Right cardiac atrium (tissue), 5 donors: ENCODE measurements at regions not wholly inside any gene's neighbourhood (a gene's known extent, or its start where the extent isn't known, plus 50 kb on each side); places are given as distances from the start of the nearest gene placed in this dataset.

ENCODE experiments used
- ATAC-seq, 2 donors: fragments of 200-7000 bp; cut with Tn5 transposase; one replicate each; pipeline versions ENCODE4 v1.8.0 to v1.9.1; 2020; ENCODE audit warnings: moderate library complexity in 2 of 2, mild to moderate bottlenecking in 1 of 2
- DNase-seq, 3 donors: peaks; one replicate each; pipeline ENCODE4 v3.0.0-alpha.2; 2020
- H3K27ac ChIP-seq: one replicate; pipeline ENCODE4 v1.5.1; 2013; ENCODE audit warnings: mild to moderate bottlenecking, low read length, control low read depth, moderate library complexity
- H3K27me3 ChIP-seq: one replicate; pipeline ENCODE4 v1.6.1; 2013; ENCODE audit not compliant: control insufficient read depth, insufficient read depth
- H3K4me1 ChIP-seq: one replicate; pipeline ENCODE4 v1.6.1; 2013; ENCODE audit warnings: low read length; ENCODE audit not compliant: control insufficient read depth, insufficient read depth
- H3K4me3 ChIP-seq: one replicate; pipeline ENCODE4 v1.5.1; 2013; ENCODE audit warnings: low read length, control low read depth
- H3K9me3 ChIP-seq: one replicate; pipeline ENCODE4 v1.6.1; 2013; ENCODE audit warnings: low read length; ENCODE audit not compliant: control insufficient read depth
- WGBS: extraction: QIAGEN DNeasy Blood & Tissue Kit; methylation state at CpG from one replicate; pipeline ENCODE4 v1.1.7; 2013; 5-methylcytosine and 5-hydroxymethylcytosine counted together
- intact Hi-C, 4 donors: fragments of 100-400 bp; cut with DNase I; formaldehyde crosslinking; loops; one replicate each; pipeline versions ENCODE4 v1.11.0 to v1.14.0; 2022 to 2023
- donor health status: healthy with polysubstance abuse.
- donor health status: DM: no; HTN: yes; CAD: no.
- donor health status: DM: no; HTN: no; CAD: no.
- donor health status: DM: no; HTN: yes; CAD: no; lungs with severe emphysema.
- donor health status: DM: yes; HTN: yes; CAD: no.

GRCh38 chr10:131786756-131787605 is 113.8 kb upstream of the PPP2R2D start:
- no peak overlapping the region for H3K27ac ChIP-seq
- no peak for DNase-seq
- H3K4me1 ChIP-seq: no peaks in the 10 kb centered on the region
- intact Hi-C loops: loop anchor here in 2 of 4 donors (5.0 to 10.0 kb wide), 3 partner anchors 1102 to 1595 kb away; no protein-coding TSS in a partner anchor
- H3K4me3 ChIP-seq: no peak overlapping the region
- H3K27me3 ChIP-seq: peaks cover 2% of the 10 kb centered on the region
- no peak for ATAC-seq
- no peaks in the 10 kb centered on the region for H3K9me3 ChIP-seq
- WGBS: 44% methylated on average over 13 of the region's 13 CpGs

GRCh38 chr10:131787961-131788360 is 112.8 kb upstream of the PPP2R2D start:
- WGBS: 68% methylated on average over 4 of the region's 4 CpGs
- intact Hi-C loops: loop anchor here in 2 of 4 donors (5.0 to 10.0 kb wide), 3 partner anchors 1103 to 1596 kb away; no protein-coding TSS in a partner anchor
- Histone ChIP-seq H3K27me3 (peaks cover 2% of the 10 kb centered on the region), H3K4me3 (no peak overlapping the region), H3K4me1 (no peaks in the 10 kb centered on the region), H3K9me3 (no peaks in the 10 kb centered on the region), H3K27ac (no peak overlapping the region)
- DNase-seq: no peak
- no peak for ATAC-seq

- Histone ChIP-seq H3K9me3 (no peaks in the 10 kb centered on the region), H3K27ac (no peak overlapping the region), H3K4me1 (no peaks in the 10 kb centered on the region), H3K27me3 (peaks cover 2% of the 10 kb centered on the region), H3K4me3 (no peak overlapping the region)
- intact Hi-C loops: loop anchor here in 2 of 4 donors (5.0 to 10.0 kb wide), 3 partner anchors 1104 to 1596 kb away; no protein-coding TSS in a partner anchor
- WGBS: 45% methylated on average over 6 of the region's 6 CpGs
- no peak for ATAC-seq
- no peak for DNase-seq
Observed at GRCh38 chr10:131788386-131788785, 112.4 kb upstream of the PPP2R2D start.

- WGBS: 82% methylated on average over 7 of the region's 7 CpGs
- intact Hi-C loops: loop anchor here in 2 of 4 donors (5.0 to 10.0 kb wide), 3 partner anchors 1105 to 1597 kb away; no protein-coding TSS in a partner anchor
- ATAC-seq: no peak
- no peaks in the 10 kb centered on the region for H3K4me1 ChIP-seq
- no peaks in the 10 kb centered on the region for H3K9me3 ChIP-seq
- no peak overlapping the region for H3K4me3 ChIP-seq
- no peak overlapping the region for H3K27ac ChIP-seq
- DNase-seq: no peak
- peaks cover 2% of the 10 kb centered on the region for H3K27me3 ChIP-seq
Observed at GRCh38 chr10:131789516-131789915, 111.3 kb upstream of the PPP2R2D start.

- 74% methylated on average over 4 of the region's 4 CpGs for WGBS
- Histone ChIP-seq H3K27me3 (peaks cover 2% of the 10 kb centered on the region), H3K9me3 (no peaks in the 10 kb centered on the region), H3K4me3 (no peak overlapping the region), H3K4me1 (no peaks in the 10 kb centered on the region), H3K27ac (no peak overlapping the region)
- ATAC-seq: no peak
- no peak for DNase-seq
- intact Hi-C loops: loop anchor here in 1 of 4 donors (10.0 kb wide), 1 partner anchor 335 kb away; no protein-coding TSS in a partner anchor
Observed at GRCh38 chr10:131790021-131790420, 110.8 kb upstream of the PPP2R2D start.

- Histone ChIP-seq H3K9me3 (no peaks in the 10 kb centered on the region), H3K4me1 (no peaks in the 10 kb centered on the region), H3K27me3 (peaks cover 2% of the 10 kb centered on the region), H3K4me3 (no peak overlapping the region), H3K27ac (no peak overlapping the region)
- DNase-seq (no peak), ATAC-seq (no peak)
- intact Hi-C loops: loop anchor here in 1 of 4 donors (10.0 kb wide), 1 partner anchor 337 kb away; no protein-coding TSS in a partner anchor
- WGBS: 79% methylated on average over 12 of the region's 12 CpGs
Observed at GRCh38 chr10:131792011-131792651, 108.7 kb upstream of the PPP2R2D start.

- 77% methylated on average over 7 of the region's 7 CpGs for WGBS
- Histone ChIP-seq H3K27me3 (no peaks in the 10 kb centered on the region), H3K4me1 (no peaks in the 10 kb centered on the region), H3K27ac (no peak overlapping the region), H3K4me3 (no peak overlapping the region), H3K9me3 (peaks cover 2% of the 10 kb centered on the region)
- ATAC-seq: no peak
- intact Hi-C loops: loop anchor here in 1 of 4 donors (10.0 kb wide), 1 partner anchor 338 kb away; no protein-coding TSS in a partner anchor
- no peak for DNase-seq
Observed at GRCh38 chr10:131792809-131793208, 108.0 kb upstream of the PPP2R2D start.

- peaks cover 2% of the 10 kb centered on the region for H3K9me3 ChIP-seq
- DNase-seq: no peak
- intact Hi-C loops: loop anchor here in 1 of 4 donors (10.0 kb wide), 1 partner anchor 341 kb away; no protein-coding TSS in a partner anchor
- H3K27ac ChIP-seq: no peak overlapping the region
- no peak for ATAC-seq
- 81% methylated on average over 2 of the region's 2 CpGs for WGBS
- no peaks in the 10 kb centered on the region for H3K4me1 ChIP-seq
- no peak overlapping the region for H3K4me3 ChIP-seq
- no peaks in the 10 kb centered on the region for H3K27me3 ChIP-seq
Observed at GRCh38 chr10:131795761-131796160, 105.0 kb upstream of the PPP2R2D start.

GRCh38 chr10:131797626-131798025 is 103.2 kb upstream of the PPP2R2D start:
- no peak for ATAC-seq
- Histone ChIP-seq H3K9me3 (peaks cover 2% of the 10 kb centered on the region), H3K27ac (no peak overlapping the region), H3K27me3 (no peaks in the 10 kb centered on the region), H3K4me1 (no peaks in the 10 kb centered on the region), H3K4me3 (no peak overlapping the region)
- no peak for DNase-seq
- intact Hi-C loops: loop anchor here in 1 of 4 donors (10.0 kb wide), 1 partner anchor 343 kb away; no protein-coding TSS in a partner anchor

GRCh38 chr10:131799429-131799828 is 101.4 kb upstream of the PPP2R2D start:
- intact Hi-C loops: loop anchor here in 1 of 4 donors (10.0 kb wide), 1 partner anchor 345 kb away; no protein-coding TSS in a partner anchor
- H3K27me3 ChIP-seq: no peaks in the 10 kb centered on the region
- no peak overlapping the region for H3K4me3 ChIP-seq
- peaks cover 2% of the 10 kb centered on the region for H3K9me3 ChIP-seq
- DNase-seq (no peak), ATAC-seq (no peak)
- H3K4me1 ChIP-seq: no peaks in the 10 kb centered on the region
- WGBS: 44% methylated on average over 1 of the region's 1 CpG
- H3K27ac ChIP-seq: no peak overlapping the region
